ENCODE measurements at regions not wholly inside any gene's neighbourhood (a gene's known extent, or its start where the extent isn't known, plus 50 kb on each side); places are given as distances from the start of the nearest gene placed in this dataset.

- peaks cover 38% of the 10 kb centered on the region for H3K27me3 Mint-ChIP-seq
- no peaks in the 10 kb centered on the region for H3K36me3 Mint-ChIP-seq (ENCODE audit: low read depth)
- no peaks in the 10 kb centered on the region for H3K9me3 Mint-ChIP-seq
- H3K27ac Mint-ChIP-seq, result no peak overlapping the region
- H3K4me3 Mint-ChIP-seq, result no peak overlapping the region
- intact Hi-C loops (cut with micrococcal nuclease), result no loop called here
- DNase-seq, result no peak
- H3K4me1 Mint-ChIP-seq, result no peaks in the 10 kb centered on the region
These were observed 171.2 kb upstream of the CDKN3 start for GRCh38 chr14:54225457-54226060.

GRCh38 chr14:54226103-54226502 lies 170.7 kb upstream of the CDKN3 start:
- H3K27me3 Mint-ChIP-seq, result peaks cover 32% of the 10 kb centered on the region
- H3K9me3 Mint-ChIP-seq, result no peaks in the 10 kb centered on the region
- intact Hi-C loops (cut with micrococcal nuclease), result no loop called here
- H3K4me1 Mint-ChIP-seq, result no peaks in the 10 kb centered on the region
- H3K36me3 Mint-ChIP-seq (ENCODE audit: low read depth), result no peaks in the 10 kb centered on the region
- DNase-seq, result no peak
- H3K4me3 Mint-ChIP-seq, result no peak overlapping the region
- H3K27ac Mint-ChIP-seq, result no peak overlapping the region

GRCh38 chr14:54226558-54226957 lies 170.2 kb upstream of the CDKN3 start:
- intact Hi-C loops (cut with micrococcal nuclease), result no loop called here

GRCh38 chr14:54229136-54229535 lies 167.7 kb upstream of the CDKN3 start:
- no peak overlapping the region for H3K4me3 Mint-ChIP-seq
- intact Hi-C loops (cut with micrococcal nuclease), result no loop called here
- H3K27ac Mint-ChIP-seq, result no peak overlapping the region
- H3K9me3 Mint-ChIP-seq, result no peaks in the 10 kb centered on the region
- H3K27me3 Mint-ChIP-seq, result peaks cover 8% of the 10 kb centered on the region
- H3K36me3 Mint-ChIP-seq (ENCODE audit: low read depth), result no peaks in the 10 kb centered on the region
- no peak for DNase-seq
- H3K4me1 Mint-ChIP-seq, result no peaks in the 10 kb centered on the region

More at GRCh38 chr14:54226558-54226957, 170.2 kb upstream of the CDKN3 start:
- H3K4me1 Mint-ChIP-seq, result no peaks in the 10 kb centered on the region
- no peak for DNase-seq
- no peak overlapping the region for H3K27ac Mint-ChIP-seq
- no peaks in the 10 kb centered on the region for H3K36me3 Mint-ChIP-seq (ENCODE audit: low read depth)
- peaks cover 28% of the 10 kb centered on the region for H3K27me3 Mint-ChIP-seq
- H3K4me3 Mint-ChIP-seq, result no peak overlapping the region
- no peaks in the 10 kb centered on the region for H3K9me3 Mint-ChIP-seq

- Mint-ChIP-seq H3K4me3 (no peak overlapping the region), H3K27me3 (peaks cover 5% of the 10 kb centered on the region), H3K27ac (no peak overlapping the region), H3K4me1 (no peaks in the 10 kb centered on the region), H3K36me3 (ENCODE audit: low read depth) (no peaks in the 10 kb centered on the region), H3K9me3 (no peaks in the 10 kb centered on the region)
- intact Hi-C loops (cut with micrococcal nuclease), result no loop called here
- DNase-seq, result no peak
These were observed 166.2 kb upstream of the CDKN3 start for GRCh38 chr14:54230645-54231044.

- H3K4me1 Mint-ChIP-seq, result no peaks in the 10 kb centered on the region
These were observed 164.1 kb upstream of the CDKN3 start for GRCh38 chr14:54232735-54233134.

GRCh38 chr14:54241517-54241916 lies 155.3 kb upstream of the CDKN3 start:
- Mint-ChIP-seq H3K36me3 (ENCODE audit: low read depth) (no peaks in the 10 kb centered on the region), H3K4me1 (no peaks in the 10 kb centered on the region), H3K27me3 (peaks cover 3% of the 10 kb centered on the region), H3K27ac (no peak overlapping the region), H3K9me3 (no peaks in the 10 kb centered on the region), H3K4me3 (no peak overlapping the region)
- no peak for DNase-seq
- intact Hi-C loops (cut with micrococcal nuclease), result no loop called here

More at GRCh38 chr14:54232735-54233134, 164.1 kb upstream of the CDKN3 start:
- Mint-ChIP-seq H3K27ac (no peak overlapping the region), H3K36me3 (ENCODE audit: low read depth) (no peaks in the 10 kb centered on the region), H3K4me3 (no peak overlapping the region), H3K9me3 (no peaks in the 10 kb centered on the region), H3K27me3 (peaks cover 3% of the 10 kb centered on the region)
- intact Hi-C loops (cut with micrococcal nuclease), result no loop called here
- no peak for DNase-seq

GRCh38 chr14:54251356-54251755 lies 145.5 kb upstream of the CDKN3 start:
- Mint-ChIP-seq H3K27ac (no peak overlapping the region), H3K4me3 (no peak overlapping the region), H3K36me3 (ENCODE audit: low read depth) (no peaks in the 10 kb centered on the region), H3K27me3 (peaks cover 9% of the 10 kb centered on the region), H3K9me3 (peaks cover 9% of the 10 kb centered on the region), H3K4me1 (peaks cover 9% of the 10 kb centered on the region)
- intact Hi-C loops (cut with micrococcal nuclease), result no loop called here
- no peak for DNase-seq

- H3K9me3 Mint-ChIP-seq, result peaks cover 9% of the 10 kb centered on the region
- H3K36me3 Mint-ChIP-seq (ENCODE audit: low read depth), result no peaks in the 10 kb centered on the region
- no peak for DNase-seq
- H3K27me3 Mint-ChIP-seq, result peaks cover 7% of the 10 kb centered on the region
- no peak overlapping the region for H3K27ac Mint-ChIP-seq
- intact Hi-C loops (cut with micrococcal nuclease), result no loop called here
- no peak overlapping the region for H3K4me3 Mint-ChIP-seq
- H3K4me1 Mint-ChIP-seq, result peaks cover 9% of the 10 kb centered on the region
These were observed 144.6 kb upstream of the CDKN3 start for GRCh38 chr14:54252072-54252730.

- Mint-ChIP-seq H3K9me3 (peaks cover 9% of the 10 kb centered on the region), H3K4me3 (no peak overlapping the region), H3K4me1 (peaks cover 9% of the 10 kb centered on the region), H3K27ac (peak overlapping the region; percentile 46), H3K27me3 (peaks cover 5% of the 10 kb centered on the region), H3K36me3 (ENCODE audit: low read depth) (no peaks in the 10 kb centered on the region)
- peak; percentile 54 for DNase-seq
- intact Hi-C loops (cut with micrococcal nuclease), result no loop called here
These were observed 143.4 kb upstream of the CDKN3 start for GRCh38 chr14:54253195-54253947.

GRCh38 chr14:54256156-54256555 lies 140.7 kb upstream of the CDKN3 start:
- Mint-ChIP-seq H3K4me3 (no peak overlapping the region), H3K36me3 (ENCODE audit: low read depth) (no peaks in the 10 kb centered on the region), H3K9me3 (peaks cover 9% of the 10 kb centered on the region), H3K4me1 (peaks cover 9% of the 10 kb centered on the region), H3K27me3 (no peaks in the 10 kb centered on the region), H3K27ac (no peak overlapping the region)
- DNase-seq, result peak; percentile 31
- intact Hi-C loops (cut with micrococcal nuclease), result no loop called here

- peak; percentile 31 for DNase-seq
- H3K4me1 Mint-ChIP-seq, result peaks cover 9% of the 10 kb centered on the region
- H3K36me3 Mint-ChIP-seq (ENCODE audit: low read depth), result no peaks in the 10 kb centered on the region
- peaks cover 9% of the 10 kb centered on the region for H3K9me3 Mint-ChIP-seq
- H3K4me3 Mint-ChIP-seq, result no peak overlapping the region
- no peak overlapping the region for H3K27ac Mint-ChIP-seq
- intact Hi-C loops (cut with micrococcal nuclease), result no loop called here
- peaks cover 3% of the 10 kb centered on the region for H3K27me3 Mint-ChIP-seq
These were observed 139.4 kb upstream of the CDKN3 start for GRCh38 chr14:54257424-54257823.

GRCh38 chr14:54258382-54258781 lies 138.4 kb upstream of the CDKN3 start:
- peaks cover 9% of the 10 kb centered on the region for H3K9me3 Mint-ChIP-seq
- no peak overlapping the region for H3K4me3 Mint-ChIP-seq
- no peaks in the 10 kb centered on the region for H3K36me3 Mint-ChIP-seq (ENCODE audit: low read depth)

GRCh38 chr14:54259821-54260220 lies 137.0 kb upstream of the CDKN3 start:
- Mint-ChIP-seq H3K27me3 (peaks cover 7% of the 10 kb centered on the region), H3K27ac (no peak overlapping the region), H3K36me3 (ENCODE audit: low read depth) (no peaks in the 10 kb centered on the region), H3K4me3 (no peak overlapping the region), H3K4me1 (no peaks in the 10 kb centered on the region), H3K9me3 (no peaks in the 10 kb centered on the region)
- DNase-seq, result peak; percentile 29
- intact Hi-C loops (cut with micrococcal nuclease), result no loop called here

More at GRCh38 chr14:54258382-54258781, 138.4 kb upstream of the CDKN3 start:
- peak; percentile 43 for DNase-seq
- Mint-ChIP-seq H3K4me1 (peaks cover 6% of the 10 kb centered on the region), H3K27me3 (peaks cover 4% of the 10 kb centered on the region), H3K27ac (no peak overlapping the region)
- intact Hi-C loops (cut with micrococcal nuclease), result no loop called here
